ENCODE measurements at regions not wholly inside any gene's neighbourhood (a gene's known extent, or its start where the extent isn't known, plus 50 kb on each side); places are given as distances from the start of the nearest gene placed in this dataset.

GRCh38 chrX:45347877-45348276 lies 147.2 kb upstream of the DIPK2B start:
- H3K36me3 ChIP-seq (ENCODE audit: control insufficient read depth, insufficient read depth, low read length): no peaks in the 10 kb centered on the region
- POLR2A ChIA-PET: no interaction called here
- no peaks in the 10 kb centered on the region for H3K4me1 ChIP-seq (ENCODE audit: control insufficient read depth, insufficient read depth, low read length)
- ATAC-seq: no peak
- TF ChIP-seq REST (IDR thresholded peaks at IDR 0.05; ENCODE audit: insufficient read depth in 1 of 2, low read depth in 2 of 2, low read length in 1 of 2) (no peak), POLR2AphosphoS5 (IDR thresholded peaks at IDR 0.05; ENCODE audit: low read depth, low read length) (no peak), TCF7L2 (IDR thresholded peaks at IDR 0.05; ENCODE audit: low read depth, low read length) (no peak), SIN3A (IDR thresholded peaks at IDR 0.05; ENCODE audit: borderline replicate concordance, insufficient read depth, low read depth, low read length) (no peak), CTCF (IDR thresholded peaks at IDR 0.05) (no peak)
- no TSS peak for BruUV-seq (replicated peaks)
- intact Hi-C loops (cut with micrococcal nuclease; ENCODE audit: unreplicated experiment) (no loop called here), in situ Hi-C loops (cut with HindIII; ENCODE audit: low pct_unique_long_range_greater_than_20kb, low sequenced_read_pairs) (no loop called here)
- no peak overlapping the region for H3K27ac ChIP-seq (ENCODE audit: low read length)
- H3K9me3 ChIP-seq (ENCODE audit: control insufficient read depth, insufficient read depth, low read depth, low read length): no peaks in the 10 kb centered on the region
- no peak for DNase-seq (ENCODE audit: low read depth, low spot score)
- no peak overlapping the region for H3K4me3 ChIP-seq (ENCODE audit: low read depth in 2 of 2, low read length in 2 of 2)
- CTCF ChIA-PET: no interaction called here
- no peaks in the 10 kb centered on the region for H3K27me3 ChIP-seq (ENCODE audit: control insufficient read depth, insufficient read depth, low read length)

- in situ Hi-C loops (cut with HindIII; ENCODE audit: low pct_unique_long_range_greater_than_20kb, low sequenced_read_pairs) (no loop called here), intact Hi-C loops (cut with micrococcal nuclease; ENCODE audit: unreplicated experiment) (no loop called here)
- Histone ChIP-seq H3K27ac (ENCODE audit: low read length) (no peak overlapping the region), H3K9me3 (ENCODE audit: control insufficient read depth, insufficient read depth, low read depth, low read length) (no peaks in the 10 kb centered on the region), H3K4me3 (ENCODE audit: low read depth in 2 of 2, low read length in 2 of 2) (no peak overlapping the region), H3K4me1 (ENCODE audit: control insufficient read depth, insufficient read depth, low read length) (no peaks in the 10 kb centered on the region), H3K36me3 (ENCODE audit: control insufficient read depth, insufficient read depth, low read length) (no peaks in the 10 kb centered on the region), H3K27me3 (ENCODE audit: control insufficient read depth, insufficient read depth, low read length) (no peaks in the 10 kb centered on the region)
- ChIA-PET POLR2A (no interaction called here), CTCF (no interaction called here)
- ATAC-seq (no peak), DNase-seq (ENCODE audit: low read depth, low spot score) (no peak)
- TF ChIP-seq SIN3A (IDR thresholded peaks at IDR 0.05; ENCODE audit: borderline replicate concordance, insufficient read depth, low read depth, low read length) (no peak), POLR2AphosphoS5 (IDR thresholded peaks at IDR 0.05; ENCODE audit: low read depth, low read length) (no peak), TCF7L2 (IDR thresholded peaks at IDR 0.05; ENCODE audit: low read depth, low read length) (no peak), REST (IDR thresholded peaks at IDR 0.05; ENCODE audit: insufficient read depth in 1 of 2, low read depth in 2 of 2, low read length in 1 of 2) (no peak), CTCF (IDR thresholded peaks at IDR 0.05) (no peak)
- BruUV-seq (replicated peaks): no TSS peak
These were observed 143.9 kb upstream of the DIPK2B start for GRCh38 chrX:45344594-45344993.

Data from Panc1 (cell line).